ENCODE measurements at regions not wholly inside any gene's neighbourhood (a gene's known extent, or its start where the extent isn't known, plus 50 kb on each side); places are given as distances from the start of the nearest gene placed in this dataset.
"Not testable (repeated sequence)": the region's sequence is repeated elsewhere in the genome, so short reads cannot be mapped to it uniquely, and the experiment has no call there.

- no peaks in the 10 kb centered on the region for H3K27me3 Mint-ChIP-seq
- ATAC-seq (no peak), DNase-seq (no peak)
- H3K27ac Mint-ChIP-seq = no peak overlapping the region
- H3K4me1 Mint-ChIP-seq = no peaks in the 10 kb centered on the region
- no peak overlapping the region for H3K4me3 Mint-ChIP-seq
- no peaks in the 10 kb centered on the region for H3K9me3 Mint-ChIP-seq
Observed at GRCh38 chr6:158897236-158897635, 78.1 kb upstream of the EZR start.

GRCh38 chr6:158895661-158896060, 76.5 kb upstream of the EZR start:
- Mint-ChIP-seq H3K9me3 (no peaks in the 10 kb centered on the region), H3K4me1 (no peaks in the 10 kb centered on the region), H3K27me3 (no peaks in the 10 kb centered on the region), H3K27ac (no peak overlapping the region), H3K4me3 (no peak overlapping the region)
- ATAC-seq (no peak), DNase-seq (no peak)

- Mint-ChIP-seq H3K9me3 (no peaks in the 10 kb centered on the region), H3K27ac (peak overlapping the region in 1 of 2 donors; percentile 34), H3K4me3 (no peak overlapping the region), H3K27me3 (no peaks in the 10 kb centered on the region), H3K4me1 (no peaks in the 10 kb centered on the region)
- DNase-seq (no peak), ATAC-seq (no peak)
Observed at GRCh38 chr6:158894193-158894592, 75.0 kb upstream of the EZR start.

GRCh38 chr6:158892266-158892665, 73.1 kb upstream of the EZR start:
- ATAC-seq (no peak), DNase-seq (no peak)
- Mint-ChIP-seq H3K9me3 (no peaks in the 10 kb centered on the region), H3K27me3 (no peaks in the 10 kb centered on the region), H3K4me3 (no peak overlapping the region), H3K4me1 (no peaks in the 10 kb centered on the region), H3K27ac (no peak overlapping the region)

GRCh38 chr6:158891560-158891959, 72.4 kb upstream of the EZR start:
- H3K4me3 Mint-ChIP-seq, H3K27me3 Mint-ChIP-seq, H3K4me1 Mint-ChIP-seq, H3K9me3 Mint-ChIP-seq, H3K27ac Mint-ChIP-seq, DNase-seq, ATAC-seq: not testable (repeated sequence)

- H3K9me3 Mint-ChIP-seq, H3K27ac Mint-ChIP-seq, H3K4me1 Mint-ChIP-seq, ATAC-seq, H3K4me3 Mint-ChIP-seq, H3K27me3 Mint-ChIP-seq, DNase-seq: not testable (repeated sequence)
Observed at GRCh38 chr6:158888171-158888570, 69.0 kb upstream of the EZR start.

- not testable (repeated sequence) for H3K4me1 Mint-ChIP-seq, ATAC-seq, DNase-seq, H3K27me3 Mint-ChIP-seq, H3K4me3 Mint-ChIP-seq, H3K27ac Mint-ChIP-seq, H3K9me3 Mint-ChIP-seq
Observed at GRCh38 chr6:158886346-158886977, 67.3 kb upstream of the EZR start.

- DNase-seq, H3K27ac Mint-ChIP-seq, H3K4me3 Mint-ChIP-seq, H3K4me1 Mint-ChIP-seq, H3K27me3 Mint-ChIP-seq, ATAC-seq: not testable (repeated sequence)
- peaks cover 11 to 19% of the 10 kb centered on the region in 2 donors for H3K9me3 Mint-ChIP-seq
Observed at GRCh38 chr6:158881884-158882283, 62.7 kb upstream of the EZR start.

- peaks cover 11 to 19% of the 10 kb centered on the region in 2 donors for H3K9me3 Mint-ChIP-seq
- not testable (repeated sequence) for H3K4me3 Mint-ChIP-seq, H3K4me1 Mint-ChIP-seq, ATAC-seq, H3K27me3 Mint-ChIP-seq, DNase-seq, H3K27ac Mint-ChIP-seq
Observed at GRCh38 chr6:158881276-158881675, 62.1 kb upstream of the EZR start.

- no peaks in the 10 kb centered on the region for H3K27me3 Mint-ChIP-seq
- peak; percentile 98 for ATAC-seq
- H3K9me3 Mint-ChIP-seq = peaks cover 11 to 19% of the 10 kb centered on the region in 2 donors
- H3K4me1 Mint-ChIP-seq = peaks cover 9% of the 10 kb centered on the region
- no peak overlapping the region for H3K4me3 Mint-ChIP-seq
- DNase-seq = peak in 1 of 2 donors; percentile 78
- no peak overlapping the region for H3K27ac Mint-ChIP-seq
Observed at GRCh38 chr6:158879180-158879579, 60.0 kb upstream of the EZR start.

GRCh38 chr6:158877716-158878115, 58.5 kb upstream of the EZR start:
- H3K4me3 Mint-ChIP-seq = no peak overlapping the region
- peak overlapping the region in 1 of 2 donors; percentile 29 for H3K27ac Mint-ChIP-seq
- peaks cover 11 to 19% of the 10 kb centered on the region in 2 donors for H3K9me3 Mint-ChIP-seq
- no peak for DNase-seq
- H3K4me1 Mint-ChIP-seq = peaks cover 9% of the 10 kb centered on the region
- ATAC-seq = no peak
- no peaks in the 10 kb centered on the region for H3K27me3 Mint-ChIP-seq

- Mint-ChIP-seq H3K4me3 (no peak overlapping the region), H3K4me1 (peaks cover 9% of the 10 kb centered on the region), H3K27me3 (no peaks in the 10 kb centered on the region), H3K27ac (no peak overlapping the region), H3K9me3 (peaks cover 11 to 19% of the 10 kb centered on the region in 2 donors)
- no peak for DNase-seq
- no peak for ATAC-seq
Observed at GRCh38 chr6:158876886-158877285, 57.7 kb upstream of the EZR start.

- Mint-ChIP-seq H3K9me3 (no peaks in the 10 kb centered on the region), H3K27ac (peak overlapping the region; percentile 99 to 100), H3K27me3 (no peaks in the 10 kb centered on the region), H3K4me3 (peak overlapping the region; percentile 89 to 90), H3K4me1 (peaks cover 34% of the 10 kb centered on the region)
- ATAC-seq = no peak
- no peak for DNase-seq
Observed at GRCh38 chr6:158870649-158870957, 51.4 kb upstream of the EZR start.

GRCh38 chr6:158869826-158870648, 50.9 kb upstream of the EZR start:
- peak in 1 of 2 donors; percentile 98 for DNase-seq
- Mint-ChIP-seq H3K4me3 (peak overlapping the region; percentile 89 to 90), H3K27ac (peak overlapping the region; percentile 99 to 100), H3K27me3 (no peaks in the 10 kb centered on the region), H3K4me1 (peaks cover 34% of the 10 kb centered on the region), H3K9me3 (no peaks in the 10 kb centered on the region)
- peak; percentile 95 for ATAC-seq

GRCh38 chr6:158868890-158869825, 50.0 kb upstream of the EZR start:
- Mint-ChIP-seq H3K9me3 (no peaks in the 10 kb centered on the region), H3K27ac (peak overlapping the region; percentile 99 to 100), H3K27me3 (no peaks in the 10 kb centered on the region), H3K4me1 (peaks cover 34% of the 10 kb centered on the region), H3K4me3 (peak overlapping the region; percentile 89 to 90)
- peak in 1 of 2 donors; percentile 98 for DNase-seq
- ATAC-seq = peak; percentile 63
